ENCODE measurements at regions not wholly inside any gene's neighbourhood (a gene's known extent, or its start where the extent isn't known, plus 50 kb on each side); places are given as distances from the start of the nearest gene placed in this dataset.

DNA sequence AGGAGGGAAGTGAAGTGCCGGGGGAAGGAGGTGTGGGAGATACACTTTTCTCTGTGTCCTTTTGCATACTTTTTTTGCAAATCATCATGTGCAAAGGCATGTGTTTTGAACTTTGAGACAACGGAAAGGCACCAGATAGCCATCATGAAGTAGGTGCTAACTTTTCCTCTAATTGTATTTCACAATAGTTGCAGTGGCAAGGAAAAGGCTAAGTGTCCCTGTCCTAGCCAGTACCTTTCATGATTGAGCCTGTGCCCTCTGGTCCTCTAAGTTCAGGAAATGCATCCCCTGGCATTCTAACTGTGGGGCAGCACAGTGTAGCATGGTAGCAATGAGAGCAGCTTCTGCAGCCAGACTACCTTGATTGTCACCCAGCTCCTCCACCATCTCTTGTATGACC lies 186.2 kb downstream of the ADSS2 start:
- Histone ChIP-seq H3K9me3 (ENCODE audit: low read length) (no peaks in the 10 kb centered on the region), H3K36me3 (ENCODE audit: insufficient read depth, low read length) (no peaks in the 10 kb centered on the region), H3K9me2 (ENCODE audit: low read depth, low read length) (no peaks in the 10 kb centered on the region), H3K27ac (ENCODE audit: low read depth, low read length, poor library complexity, severe bottlenecking) (no peak overlapping the region), H2AFZ (ENCODE audit: low read length) (no peak overlapping the region), H3F3A (ENCODE audit: insufficient read depth, low read length) (no peaks in the 10 kb centered on the region), H3K79me2 (ENCODE audit: insufficient read depth, low read length) (no peaks in the 10 kb centered on the region), H3K4me3 (ENCODE audit: low read depth, low read length, poor library complexity, severe bottlenecking) (no peak overlapping the region), H4K20me1 (ENCODE audit: insufficient read depth, low read length) (no peaks in the 10 kb centered on the region), H3K4me1 (ENCODE audit: insufficient read depth, low read length, severe bottlenecking) (no peaks in the 10 kb centered on the region), H3K4me2 (ENCODE audit: low read length) (no peak overlapping the region), H3K27me3 (ENCODE audit: insufficient read depth, low read length) (no peaks in the 10 kb centered on the region), H3K9ac (ENCODE audit: low read length) (no peak overlapping the region)
- TF ChIP-seq EZH2 (IDR thresholded peaks at IDR 0.05; ENCODE audit: borderline replicate concordance, low read length): no peak
- TF ChIP-seq, protein P1, sequence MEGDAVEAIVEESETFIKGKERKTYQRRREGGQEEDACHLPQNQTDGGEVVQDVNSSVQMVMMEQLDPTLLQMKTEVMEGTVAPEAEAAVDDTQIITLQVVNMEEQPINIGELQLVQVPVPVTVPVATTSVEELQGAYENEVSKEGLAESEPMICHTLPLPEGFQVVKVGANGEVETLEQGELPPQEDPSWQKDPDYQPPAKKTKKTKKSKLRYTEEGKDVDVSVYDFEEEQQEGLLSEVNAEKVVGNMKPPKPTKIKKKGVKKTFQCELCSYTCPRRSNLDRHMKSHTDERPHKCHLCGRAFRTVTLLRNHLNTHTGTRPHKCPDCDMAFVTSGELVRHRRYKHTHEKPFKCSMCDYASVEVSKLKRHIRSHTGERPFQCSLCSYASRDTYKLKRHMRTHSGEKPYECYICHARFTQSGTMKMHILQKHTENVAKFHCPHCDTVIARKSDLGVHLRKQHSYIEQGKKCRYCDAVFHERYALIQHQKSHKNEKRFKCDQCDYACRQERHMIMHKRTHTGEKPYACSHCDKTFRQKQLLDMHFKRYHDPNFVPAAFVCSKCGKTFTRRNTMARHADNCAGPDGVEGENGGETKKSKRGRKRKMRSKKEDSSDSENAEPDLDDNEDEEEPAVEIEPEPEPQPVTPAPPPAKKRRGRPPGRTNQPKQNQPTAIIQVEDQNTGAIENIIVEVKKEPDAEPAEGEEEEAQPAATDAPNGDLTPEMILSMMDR (IDR thresholded peaks at IDR 0.05; ENCODE audit: low read length): no peak

DNA sequence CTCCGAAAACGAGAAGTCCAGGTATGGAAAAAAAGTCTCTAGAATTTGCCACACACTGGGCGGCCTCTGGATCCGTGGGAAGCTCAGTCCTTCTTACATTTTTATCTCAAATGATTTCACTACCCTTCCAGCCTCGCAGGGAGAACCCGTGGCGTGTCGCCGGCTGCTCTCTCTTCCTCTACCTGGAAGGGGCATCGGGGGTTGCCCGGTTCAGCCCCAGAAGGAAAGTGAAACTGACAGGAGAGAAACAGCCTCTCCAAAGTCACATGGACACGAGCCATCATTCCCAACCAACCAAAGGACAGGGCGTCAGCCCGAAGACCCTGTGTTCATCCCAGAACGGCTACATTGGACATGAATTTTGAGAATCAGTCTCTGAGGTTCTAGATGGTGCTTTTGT lies 182.5 kb downstream of the ADSS2 start:
- Histone ChIP-seq H3K79me2 (ENCODE audit: insufficient read depth, low read length) (no peaks in the 10 kb centered on the region), H4K20me1 (ENCODE audit: insufficient read depth, low read length) (no peaks in the 10 kb centered on the region), H3K4me2 (ENCODE audit: low read length) (no peak overlapping the region), H3K4me3 (ENCODE audit: low read depth, low read length, poor library complexity, severe bottlenecking) (no peak overlapping the region), H3K4me1 (ENCODE audit: insufficient read depth, low read length, severe bottlenecking) (no peaks in the 10 kb centered on the region), H3K36me3 (ENCODE audit: insufficient read depth, low read length) (no peaks in the 10 kb centered on the region), H3F3A (ENCODE audit: insufficient read depth, low read length) (no peaks in the 10 kb centered on the region), H3K9me3 (ENCODE audit: low read length) (no peaks in the 10 kb centered on the region), H3K27ac (ENCODE audit: low read depth, low read length, poor library complexity, severe bottlenecking) (no peak overlapping the region), H3K27me3 (ENCODE audit: insufficient read depth, low read length) (no peaks in the 10 kb centered on the region), H3K9me2 (ENCODE audit: low read depth, low read length) (no peaks in the 10 kb centered on the region), H2AFZ (ENCODE audit: low read length) (no peak overlapping the region), H3K9ac (ENCODE audit: low read length) (no peak overlapping the region)
- TF ChIP-seq, protein P1 (IDR thresholded peaks at IDR 0.05; ENCODE audit: low read length): no peak
- TF ChIP-seq EZH2 (IDR thresholded peaks at IDR 0.05; ENCODE audit: borderline replicate concordance, low read length): no peak

DNA sequence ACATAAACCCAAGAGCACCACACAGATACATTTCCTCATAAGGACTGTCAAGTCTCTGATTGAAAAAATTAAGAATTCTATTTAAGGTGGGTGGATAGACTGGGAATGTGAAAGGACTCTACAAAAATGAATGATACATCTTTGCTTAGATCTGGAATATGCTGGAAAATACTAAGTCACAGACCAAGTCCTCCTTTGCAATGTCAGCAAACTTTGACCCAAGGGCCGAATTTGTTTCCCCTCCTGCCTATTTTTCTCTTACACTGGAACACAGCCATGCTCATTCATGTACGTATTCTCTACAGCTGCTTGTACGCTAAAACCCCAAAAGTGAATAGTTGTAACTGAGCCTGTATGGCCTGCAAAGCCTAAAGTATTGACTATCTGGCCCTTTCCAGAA lies 180.7 kb downstream of the ADSS2 start:
- H3K9me3 ChIP-seq (ENCODE audit: low read length): no peaks in the 10 kb centered on the region
- no peak overlapping the region for H3K27ac ChIP-seq (ENCODE audit: low read depth, low read length, poor library complexity, severe bottlenecking)
- no peak overlapping the region for H3K4me3 ChIP-seq (ENCODE audit: low read depth, low read length, poor library complexity, severe bottlenecking)
- no peak overlapping the region for H3K9ac ChIP-seq (ENCODE audit: low read length)
- no peaks in the 10 kb centered on the region for H3K9me2 ChIP-seq (ENCODE audit: low read depth, low read length)
- no peak overlapping the region for H3K4me2 ChIP-seq (ENCODE audit: low read length)
- TF ChIP-seq, protein P1 (IDR thresholded peaks at IDR 0.05; ENCODE audit: low read length): no peak
- TF ChIP-seq EZH2 (IDR thresholded peaks at IDR 0.05; ENCODE audit: borderline replicate concordance, low read length): no peak
- H4K20me1 ChIP-seq (ENCODE audit: insufficient read depth, low read length): no peaks in the 10 kb centered on the region
- H3F3A ChIP-seq (ENCODE audit: insufficient read depth, low read length): no peaks in the 10 kb centered on the region
- no peaks in the 10 kb centered on the region for H3K4me1 ChIP-seq (ENCODE audit: insufficient read depth, low read length, severe bottlenecking)
- no peak overlapping the region for H2AFZ ChIP-seq (ENCODE audit: low read length)
- no peaks in the 10 kb centered on the region for H3K27me3 ChIP-seq (ENCODE audit: insufficient read depth, low read length)
- H3K79me2 ChIP-seq (ENCODE audit: insufficient read depth, low read length): no peaks in the 10 kb centered on the region
- H3K36me3 ChIP-seq (ENCODE audit: insufficient read depth, low read length): no peaks in the 10 kb centered on the region
